Activated CD4-positive, alpha-beta memory T cell treated with anti-CD3 and anti-CD28 coated beads, Interleukin-2, amount 10 ng/mL, durations not matched to agents 7 days and 5 days (primary cell): ENCODE measurements at regions not wholly inside any gene's neighbourhood (a gene's known extent, or its start where the extent isn't known, plus 50 kb on each side); places are given as distances from the start of the nearest gene placed in this dataset.
"Not testable (repeated sequence)": the region's sequence is repeated elsewhere in the genome, so short reads cannot be mapped to it uniquely, and the experiment has no call there.

Source experiments
- CTCF ChIA-PET: fragments of 350-600 bp; sonication (Branson Sonifier 250); formaldehyde crosslinking; loops from one replicate; lab custom pipeline; 2021; ENCODE audit warnings: antibody characterized with exemption, inconsistent platforms; lab: Charles Lee
- POLR2A ChIA-PET: fragments of 350-600 bp; sonication (Branson Sonifier 250); formaldehyde crosslinking; loops from one replicate; lab custom pipeline; 2021; ENCODE audit warnings: antibody characterized with exemption; lab: Charles Lee
- DNase-seq: peaks from one replicate; pipeline ENCODE4 v3.0.0-alpha.2; 2020
- H3K27ac Mint-ChIP-seq: one replicate; pipeline ENCODE4 v1.8.0; 2021; ENCODE audit warnings: mild to moderate bottlenecking, mixed read lengths
- H3K27me3 Mint-ChIP-seq: one replicate; pipeline ENCODE4 v1.8.0; 2021; ENCODE audit warnings: mixed read lengths
- H3K36me3 Mint-ChIP-seq: one replicate; pipeline ENCODE4 v1.8.0; 2021; ENCODE audit warnings: low read depth, mixed read lengths
- H3K4me1 Mint-ChIP-seq: one replicate; pipeline ENCODE4 v1.8.0; 2021; ENCODE audit warnings: mixed read lengths
- H3K4me3 Mint-ChIP-seq: one replicate; pipeline ENCODE4 v1.8.0; 2021; ENCODE audit warnings: mild to moderate bottlenecking, mixed read lengths
- H3K9me3 Mint-ChIP-seq: one replicate; pipeline ENCODE4 v1.8.0; 2021; ENCODE audit warnings: mixed read lengths

DNA sequence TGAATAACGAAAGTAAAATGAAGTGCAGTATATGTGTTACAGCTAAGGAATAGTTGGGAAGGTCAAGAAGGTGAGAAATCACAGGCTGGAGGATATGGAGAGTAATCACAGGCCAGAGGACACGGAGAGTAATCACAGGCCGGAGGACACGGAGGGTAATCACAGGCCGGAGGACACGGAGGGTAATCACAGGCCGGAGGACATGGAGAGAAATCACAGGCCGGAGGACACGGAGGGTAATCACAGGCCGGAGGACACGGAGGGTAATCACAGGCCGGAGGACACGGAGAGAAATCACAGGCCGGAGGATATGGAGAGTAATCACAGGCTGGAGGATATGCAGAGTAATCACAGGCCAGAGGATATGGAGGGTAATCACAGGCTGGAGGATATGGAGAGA is 121.8 kb downstream of the BRMS1L start:
- H3K27ac Mint-ChIP-seq, POLR2A ChIA-PET, H3K9me3 Mint-ChIP-seq, H3K4me1 Mint-ChIP-seq, H3K27me3 Mint-ChIP-seq, H3K4me3 Mint-ChIP-seq, CTCF ChIA-PET, H3K36me3 Mint-ChIP-seq, DNase-seq: not testable (repeated sequence)

DNA sequence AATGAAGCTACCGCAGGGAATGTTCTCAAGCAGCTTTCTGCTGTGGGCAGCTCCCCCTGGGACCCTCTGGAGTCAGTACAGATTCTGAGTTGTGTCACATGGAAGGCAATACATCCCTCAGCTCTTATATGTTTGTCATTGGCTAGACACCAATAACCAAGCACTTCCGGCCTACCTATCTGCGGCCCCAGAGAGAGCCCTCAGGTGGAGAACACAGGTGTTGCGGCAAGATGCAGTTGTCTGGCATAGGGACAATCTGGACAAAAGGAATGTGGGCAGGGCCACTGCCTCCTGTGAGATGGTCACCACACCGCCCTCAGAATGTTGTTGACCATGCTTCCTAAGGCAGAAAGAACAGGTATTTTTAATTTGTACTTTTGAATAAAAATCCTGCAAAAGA is 118.7 kb downstream of the BRMS1L start:
- H3K27me3 Mint-ChIP-seq = no peaks in the 10 kb centered on the region
- DNase-seq = no peak
- CTCF ChIA-PET = interaction anchor here (0.8 to 2.2 kb wide), 5 partner anchors 43 to 123 kb away, joined by 3 to 11 read pairs (median 5); no protein-coding TSS in a partner anchor
- H3K4me1 Mint-ChIP-seq = peaks cover 6% of the 10 kb centered on the region
- no peaks in the 10 kb centered on the region for H3K36me3 Mint-ChIP-seq
- H3K27ac Mint-ChIP-seq = no peak overlapping the region
- H3K4me3 Mint-ChIP-seq = no peak overlapping the region
- POLR2A ChIA-PET = no interaction called here
- no peaks in the 10 kb centered on the region for H3K9me3 Mint-ChIP-seq

DNA sequence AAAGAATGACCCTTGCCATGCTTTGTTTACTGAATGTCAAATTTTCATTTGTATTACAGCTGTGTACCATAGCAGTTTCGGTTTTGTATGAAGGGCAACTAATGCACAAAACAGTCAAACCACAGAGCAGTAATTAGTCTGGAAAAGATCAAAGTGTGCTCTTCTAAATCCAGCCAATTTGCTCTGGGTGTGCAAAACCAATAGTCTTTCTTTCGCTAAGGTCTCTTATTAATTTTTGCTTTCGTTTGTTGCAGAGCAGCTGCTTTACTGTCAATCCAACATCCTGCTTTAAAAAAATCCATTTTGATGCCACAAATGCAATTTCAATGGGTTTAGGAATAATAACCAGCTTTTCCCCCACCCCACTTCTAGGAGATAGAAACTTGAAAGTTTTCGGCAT is 114.2 kb downstream of the BRMS1L start:
- Mint-ChIP-seq H3K36me3 (no peaks in the 10 kb centered on the region), H3K27me3 (peaks cover 4% of the 10 kb centered on the region), H3K27ac (no peak overlapping the region), H3K4me3 (peak overlapping the region; percentile 22), H3K9me3 (no peaks in the 10 kb centered on the region), H3K4me1 (peaks cover 9% of the 10 kb centered on the region)
- POLR2A ChIA-PET = interaction anchor here (0.7 kb wide), 1 partner anchor 13 kb away, joined by 3 read pairs; no protein-coding TSS in a partner anchor
- no peak for DNase-seq
- CTCF ChIA-PET = no interaction called here

DNA sequence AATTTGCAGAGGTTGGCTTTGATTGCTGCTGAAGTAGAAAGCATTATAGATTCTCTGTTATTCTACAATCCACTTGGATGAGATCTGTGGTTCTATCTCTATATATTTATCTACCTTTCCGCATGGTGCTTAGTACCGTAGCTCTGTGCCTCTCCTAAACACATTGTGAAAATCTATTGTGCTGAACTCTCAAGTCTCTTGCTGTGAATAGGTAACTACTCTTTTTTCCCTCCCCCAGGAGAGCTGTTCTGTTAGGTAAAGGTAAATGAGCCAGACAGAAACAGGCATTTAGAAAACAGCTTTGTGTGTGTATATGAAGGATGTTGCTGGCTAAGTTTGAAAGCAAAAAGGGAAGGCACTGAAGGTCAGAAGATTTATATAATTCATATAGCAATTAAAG is 112.6 kb downstream of the BRMS1L start:
- H3K27me3 Mint-ChIP-seq = peaks cover 4% of the 10 kb centered on the region
- H3K4me1 Mint-ChIP-seq = peaks cover 20% of the 10 kb centered on the region
- ChIA-PET CTCF (no interaction called here), POLR2A (no interaction called here)
- H3K27ac Mint-ChIP-seq = no peak overlapping the region
- no peaks in the 10 kb centered on the region for H3K36me3 Mint-ChIP-seq
- DNase-seq = no peak
- H3K9me3 Mint-ChIP-seq = no peaks in the 10 kb centered on the region
- H3K4me3 Mint-ChIP-seq = no peak overlapping the region

DNA sequence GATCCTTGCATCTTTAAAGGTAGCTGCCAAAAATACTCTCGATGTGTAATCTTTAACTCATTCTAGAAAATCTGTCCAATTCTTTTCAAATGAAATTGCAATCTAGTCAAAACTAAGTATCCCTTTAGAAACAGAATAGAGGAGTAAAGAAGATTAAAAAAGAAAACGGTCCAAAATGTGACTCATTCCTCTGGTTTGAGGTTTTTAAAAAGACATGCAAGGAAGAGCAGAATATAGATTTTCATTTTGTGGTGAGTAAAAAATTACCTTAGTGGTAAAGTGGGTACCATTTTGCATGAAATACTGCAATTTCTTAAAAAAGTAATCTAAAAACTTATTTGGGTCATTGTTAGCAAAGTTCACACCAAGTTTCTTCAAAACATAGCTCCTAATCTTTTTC is 108.4 kb downstream of the BRMS1L start:
- ChIA-PET POLR2A (no interaction called here), CTCF (no interaction called here)
- no peak for DNase-seq
- no peaks in the 10 kb centered on the region for H3K36me3 Mint-ChIP-seq
- peaks cover 4% of the 10 kb centered on the region for H3K27me3 Mint-ChIP-seq
- no peak overlapping the region for H3K27ac Mint-ChIP-seq
- H3K4me3 Mint-ChIP-seq = no peak overlapping the region
- peaks cover 33% of the 10 kb centered on the region for H3K4me1 Mint-ChIP-seq
- H3K9me3 Mint-ChIP-seq = no peaks in the 10 kb centered on the region

DNA sequence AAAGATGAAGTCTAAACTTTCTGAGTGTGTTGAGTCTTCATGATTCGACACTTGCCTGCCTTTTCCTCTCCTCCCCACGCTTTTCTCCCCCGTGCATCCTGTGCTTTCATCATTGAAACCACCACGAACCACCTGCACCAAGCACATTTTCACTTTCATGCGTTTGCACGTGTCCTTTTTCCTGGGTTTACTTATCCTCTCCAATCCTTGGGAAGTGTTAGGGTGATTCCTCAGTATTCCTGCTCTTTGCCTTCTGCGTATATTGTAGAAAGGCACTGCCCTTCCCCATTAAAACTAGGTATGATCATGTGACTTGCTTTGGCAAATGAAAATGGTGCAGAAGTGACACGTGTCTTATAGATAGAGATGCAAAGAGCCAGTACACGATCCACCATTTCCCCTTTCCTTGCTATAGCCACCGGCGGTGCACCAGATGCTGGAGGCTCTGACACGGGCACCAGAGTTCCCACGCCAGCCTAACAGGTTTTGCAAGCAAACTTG is 106.6 kb downstream of the BRMS1L start:
- no peak overlapping the region for H3K27ac Mint-ChIP-seq
- H3K4me3 Mint-ChIP-seq = peak overlapping the region; percentile 54
- H3K27me3 Mint-ChIP-seq = peaks cover 2% of the 10 kb centered on the region
- no peaks in the 10 kb centered on the region for H3K36me3 Mint-ChIP-seq
- DNase-seq = peak; percentile 34
- no peaks in the 10 kb centered on the region for H3K9me3 Mint-ChIP-seq
- H3K4me1 Mint-ChIP-seq = peaks cover 33% of the 10 kb centered on the region
- ChIA-PET CTCF (no interaction called here), POLR2A (no interaction called here)

DNA sequence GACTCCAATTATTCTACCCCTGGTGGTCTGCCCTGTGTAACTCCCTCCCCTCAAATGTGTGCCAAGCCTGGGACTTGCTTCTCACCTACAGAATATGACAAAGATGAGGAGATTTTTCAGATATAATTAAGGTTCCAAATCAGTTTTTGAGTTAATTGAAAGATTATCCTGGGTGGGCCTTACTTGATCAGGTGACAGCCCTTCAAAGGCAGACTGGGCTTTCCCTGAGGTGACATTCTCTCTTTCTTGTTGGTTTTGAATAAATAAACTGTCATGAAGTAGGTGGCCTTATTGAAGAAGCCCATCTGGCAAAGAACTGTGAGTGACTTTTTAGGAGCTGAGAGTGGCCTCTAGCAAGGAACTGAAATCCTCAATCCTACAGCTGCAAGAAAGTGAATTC is 106.0 kb downstream of the BRMS1L start:
- Mint-ChIP-seq H3K27ac (no peak overlapping the region), H3K36me3 (no peaks in the 10 kb centered on the region), H3K9me3 (no peaks in the 10 kb centered on the region), H3K4me3 (no peak overlapping the region), H3K4me1 (peaks cover 33% of the 10 kb centered on the region), H3K27me3 (peaks cover 1% of the 10 kb centered on the region)
- POLR2A ChIA-PET = no interaction called here
- CTCF ChIA-PET = no interaction called here
- no peak for DNase-seq

DNA sequence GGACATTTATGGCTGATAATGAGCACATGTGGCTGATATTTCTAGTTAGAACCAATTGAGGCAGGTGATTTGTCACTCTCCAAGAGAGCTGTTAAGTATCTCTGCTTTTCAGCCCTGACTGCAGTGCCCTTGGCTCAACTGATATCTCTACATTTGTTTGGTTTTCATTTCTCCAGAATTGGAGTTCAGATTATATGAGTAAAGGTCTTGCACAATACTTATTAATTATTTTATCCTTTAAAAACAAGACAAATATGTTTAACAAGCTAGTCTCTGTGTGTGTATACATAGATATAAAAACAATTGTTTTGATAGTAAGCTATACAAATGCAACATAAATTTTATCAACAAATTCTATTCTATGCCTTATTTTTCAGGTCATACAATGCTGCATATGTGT is 105.2 kb downstream of the BRMS1L start:
- CTCF ChIA-PET = no interaction called here
- Mint-ChIP-seq H3K27me3 (no peaks in the 10 kb centered on the region), H3K4me1 (peaks cover 33% of the 10 kb centered on the region), H3K27ac (no peak overlapping the region), H3K36me3 (no peaks in the 10 kb centered on the region), H3K9me3 (no peaks in the 10 kb centered on the region), H3K4me3 (no peak overlapping the region)
- POLR2A ChIA-PET = no interaction called here
- no peak for DNase-seq

DNA sequence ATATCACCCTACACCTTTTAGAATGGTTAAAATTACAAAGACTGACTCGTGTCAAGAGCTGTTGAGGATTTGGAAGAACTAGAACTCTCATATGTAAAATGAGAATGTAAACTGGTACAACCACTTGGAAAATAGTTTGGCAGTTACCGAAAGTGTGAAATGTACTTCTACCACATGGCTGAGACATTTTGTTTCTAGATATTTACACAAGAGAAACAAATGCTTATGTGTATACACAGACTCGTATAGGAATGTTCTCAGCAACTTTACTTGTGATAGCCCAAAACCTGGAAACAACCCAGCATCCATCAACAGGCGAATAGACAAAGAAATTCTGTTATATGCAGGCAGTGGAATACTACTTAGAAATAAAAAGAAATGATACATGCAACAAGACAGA is 103.0 kb downstream of the BRMS1L start:
- no peaks in the 10 kb centered on the region for H3K27me3 Mint-ChIP-seq
- ChIA-PET CTCF (no interaction called here), POLR2A (no interaction called here)
- no peaks in the 10 kb centered on the region for H3K9me3 Mint-ChIP-seq
- H3K4me1 Mint-ChIP-seq = peaks cover 21% of the 10 kb centered on the region
- H3K4me3 Mint-ChIP-seq = no peak overlapping the region
- H3K36me3 Mint-ChIP-seq = no peaks in the 10 kb centered on the region
- no peak overlapping the region for H3K27ac Mint-ChIP-seq
- DNase-seq = no peak

DNA sequence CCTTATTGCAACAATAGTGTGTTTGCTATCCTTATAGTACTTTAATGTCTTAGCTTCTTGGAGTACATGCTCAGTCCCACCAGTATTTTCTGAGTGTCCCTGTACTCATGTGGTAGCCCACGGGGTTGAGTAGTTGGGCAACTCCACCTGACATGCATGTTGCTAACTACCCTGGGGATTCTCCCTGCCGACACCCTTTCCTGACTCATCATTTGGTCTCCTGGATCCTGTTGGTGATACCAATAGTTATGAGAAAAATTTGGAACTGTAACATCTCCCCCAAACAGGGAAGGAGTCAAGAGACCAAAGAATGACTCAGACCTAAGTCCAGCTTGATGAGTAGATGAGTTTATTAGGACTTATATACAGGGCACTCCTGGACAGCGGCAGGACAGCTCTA is 101.6 kb downstream of the BRMS1L start:
- ChIA-PET CTCF (no interaction called here), POLR2A (interaction anchor here (1.1 kb wide), 1 partner anchor 13 kb away, joined by 3 read pairs; no protein-coding TSS in a partner anchor)
- Mint-ChIP-seq H3K27me3 (no peaks in the 10 kb centered on the region), H3K9me3 (no peaks in the 10 kb centered on the region), H3K4me3 (no peak overlapping the region), H3K4me1 (peaks cover 8% of the 10 kb centered on the region), H3K36me3 (no peaks in the 10 kb centered on the region), H3K27ac (no peak overlapping the region)
- DNase-seq = no peak

DNA sequence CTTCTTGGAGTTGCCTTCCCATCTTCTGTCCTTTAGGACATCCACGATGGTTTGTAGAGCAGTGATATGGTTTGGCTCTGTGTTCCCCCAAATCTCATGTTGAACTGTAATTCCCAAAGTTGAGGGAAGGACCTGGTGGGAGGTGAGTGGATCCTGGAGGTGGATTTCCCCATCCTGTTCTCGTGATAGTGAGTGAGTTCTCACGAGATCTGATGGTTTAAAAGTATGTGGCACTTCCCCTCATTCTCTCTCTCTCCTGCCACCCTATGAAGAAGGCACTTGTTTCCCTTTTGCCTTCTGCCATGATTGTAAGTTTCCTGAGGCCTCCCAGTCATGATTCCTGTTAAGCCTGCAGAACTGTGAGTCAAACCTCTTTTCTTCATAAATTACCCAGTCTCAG is 99.2 kb downstream of the BRMS1L start:
- Mint-ChIP-seq H3K27ac (no peak overlapping the region), H3K4me3 (no peak overlapping the region), H3K27me3 (no peaks in the 10 kb centered on the region), H3K36me3 (peaks cover 4% of the 10 kb centered on the region), H3K9me3 (peaks cover 7% of the 10 kb centered on the region), H3K4me1 (no peaks in the 10 kb centered on the region)
- DNase-seq = no peak
- ChIA-PET POLR2A (no interaction called here), CTCF (no interaction called here)

DNA sequence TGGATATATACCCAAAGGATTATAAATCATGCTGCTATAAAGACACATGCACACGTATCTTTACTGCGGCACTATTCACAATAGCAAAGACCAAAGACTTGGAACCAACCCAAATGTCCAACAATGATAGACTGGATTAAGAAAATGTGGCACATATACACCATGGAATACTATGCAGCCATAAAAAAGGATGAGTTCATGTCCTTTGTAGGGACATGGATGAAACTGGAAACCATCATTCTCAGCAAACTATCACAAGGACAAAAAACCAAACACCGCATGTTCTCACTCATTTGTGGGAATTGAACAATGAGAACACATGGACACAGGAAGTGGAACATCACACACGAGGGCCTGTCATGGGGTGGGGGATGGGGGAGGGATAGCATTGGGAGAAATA is 96.5 kb downstream of the BRMS1L start:
- H3K4me1 Mint-ChIP-seq, H3K36me3 Mint-ChIP-seq, H3K4me3 Mint-ChIP-seq, H3K27me3 Mint-ChIP-seq, CTCF ChIA-PET, POLR2A ChIA-PET, H3K27ac Mint-ChIP-seq, DNase-seq: not testable (repeated sequence)
- H3K9me3 Mint-ChIP-seq = peaks cover 14% of the 10 kb centered on the region

DNA sequence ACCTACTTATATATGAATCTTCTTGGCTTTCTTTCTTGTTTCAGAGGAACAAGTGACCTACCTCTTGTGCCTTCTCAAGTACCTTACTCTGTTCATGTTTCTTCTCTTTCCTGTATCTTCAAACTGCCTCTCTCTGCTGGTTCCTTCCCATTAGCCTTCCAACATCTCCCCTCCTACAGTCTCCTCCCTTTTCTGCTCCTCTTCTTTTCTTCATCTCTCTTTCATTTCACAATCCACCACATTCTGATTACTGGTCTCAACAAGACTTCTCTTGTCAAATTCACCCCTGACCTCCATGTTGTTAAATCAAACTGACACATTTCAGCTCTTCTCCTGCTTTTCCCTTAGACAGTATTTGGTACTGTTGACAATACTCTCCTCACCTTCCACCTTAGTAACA is 95.6 kb downstream of the BRMS1L start:
- Mint-ChIP-seq H3K36me3 (peaks cover 4% of the 10 kb centered on the region), H3K27me3 (no peaks in the 10 kb centered on the region), H3K9me3 (peaks cover 14% of the 10 kb centered on the region), H3K4me3 (no peak overlapping the region), H3K4me1 (no peaks in the 10 kb centered on the region), H3K27ac (no peak overlapping the region)
- ChIA-PET POLR2A (no interaction called here), CTCF (no interaction called here)
- DNase-seq = no peak
